ENCODE measurements at regions not wholly inside any gene's neighbourhood (a gene's known extent, or its start where the extent isn't known, plus 50 kb on each side); places are given as distances from the start of the nearest gene placed in this dataset.

DNA sequence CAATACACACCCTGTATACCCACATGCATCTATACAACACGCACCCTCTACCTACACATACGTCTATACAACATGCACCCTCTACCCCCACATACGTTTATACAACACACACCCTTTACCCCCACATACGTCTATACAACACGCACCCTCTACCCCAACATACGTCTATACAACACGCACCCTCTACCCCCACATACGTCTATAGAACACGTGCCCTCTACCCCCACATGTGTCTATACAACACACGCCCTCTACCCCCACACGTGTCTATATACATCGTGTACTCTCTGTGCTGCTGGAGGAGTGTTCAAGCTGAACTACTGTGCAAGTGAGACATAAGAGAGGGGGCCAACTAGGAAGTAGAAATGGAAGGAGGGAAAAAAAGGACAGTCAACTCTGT, 621.7 kb upstream of the HS6ST1 start:
- TF ChIP-seq, protein P1, sequence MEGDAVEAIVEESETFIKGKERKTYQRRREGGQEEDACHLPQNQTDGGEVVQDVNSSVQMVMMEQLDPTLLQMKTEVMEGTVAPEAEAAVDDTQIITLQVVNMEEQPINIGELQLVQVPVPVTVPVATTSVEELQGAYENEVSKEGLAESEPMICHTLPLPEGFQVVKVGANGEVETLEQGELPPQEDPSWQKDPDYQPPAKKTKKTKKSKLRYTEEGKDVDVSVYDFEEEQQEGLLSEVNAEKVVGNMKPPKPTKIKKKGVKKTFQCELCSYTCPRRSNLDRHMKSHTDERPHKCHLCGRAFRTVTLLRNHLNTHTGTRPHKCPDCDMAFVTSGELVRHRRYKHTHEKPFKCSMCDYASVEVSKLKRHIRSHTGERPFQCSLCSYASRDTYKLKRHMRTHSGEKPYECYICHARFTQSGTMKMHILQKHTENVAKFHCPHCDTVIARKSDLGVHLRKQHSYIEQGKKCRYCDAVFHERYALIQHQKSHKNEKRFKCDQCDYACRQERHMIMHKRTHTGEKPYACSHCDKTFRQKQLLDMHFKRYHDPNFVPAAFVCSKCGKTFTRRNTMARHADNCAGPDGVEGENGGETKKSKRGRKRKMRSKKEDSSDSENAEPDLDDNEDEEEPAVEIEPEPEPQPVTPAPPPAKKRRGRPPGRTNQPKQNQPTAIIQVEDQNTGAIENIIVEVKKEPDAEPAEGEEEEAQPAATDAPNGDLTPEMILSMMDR (IDR thresholded peaks at IDR 0.05; ENCODE audit: low read depth, low read length, poor library complexity, severe bottlenecking), result no peak
- no peak for TF ChIP-seq EZH2phosphoT487 (IDR thresholded peaks at IDR 0.05; ENCODE audit: borderline replicate concordance, low read length)

Data from DOHH2 (cell line).